ENCODE measurements at regions not wholly inside any gene's neighbourhood (a gene's known extent, or its start where the extent isn't known, plus 50 kb on each side); places are given as distances from the start of the nearest gene placed in this dataset.

GRCh38 chr2:187698374-187699110, 144.3 kb upstream of the TFPI start:
- H2AFZ ChIP-seq (ENCODE audit: low read length) = no peak overlapping the region
- CTCF ChIA-PET (ENCODE audit: partially characterized antibody) = no interaction called here

More at GRCh38 chr2:187698374-187699110, 144.3 kb upstream of the TFPI start:
- no peak overlapping the region for H3K18ac ChIP-seq (ENCODE audit: extremely low read depth, low read length)
- WGBS, 2 experiments (ENCODE audit: extremely low coverage in 1 of 2, insufficient coverage in 1 of 2, insufficient read length in 1 of 2, insufficient replicate concordance in 2 of 2, low coverage in 1 of 2, low lambda C conversion rate in 2 of 2, missing lambda C conversion rate in 1 of 2) = 100% methylated on average over 2 of the region's 2 CpGs; no CpG with 5 or more reads in 1 of the 2 experiments
- FAIRE-seq (no peak), DNase-seq (ENCODE audit: low read depth in 1 of 2, low spot score in 2 of 2) (no peak)
- no peak overlapping the region for H2BK12ac ChIP-seq (ENCODE audit: low read depth, low read length)
- H3K79me2 ChIP-seq (ENCODE audit: control insufficient read depth in 1 of 2, insufficient read depth in 2 of 2, low read length in 2 of 2) = no peaks in the 10 kb centered on the region
- H2BK120ac ChIP-seq (replicated peaks; ENCODE audit: low read depth, low read length) = no peak overlapping the region
- TF ChIP-seq E2F6 (IDR thresholded peaks at IDR 0.05) (no peak), BACH1 (IDR thresholded peaks at IDR 0.05; ENCODE audit: low read length) (no peak), MAFK (IDR thresholded peaks at IDR 0.05; ENCODE audit: low read depth, low read length) (no peak), RBBP5 (IDR thresholded peaks at IDR 0.05; ENCODE audit: borderline replicate concordance, low read depth, low read length) (no peak), KDM1A (IDR thresholded peaks at IDR 0.05; ENCODE audit: borderline replicate concordance, low read length) (no peak), NRF1 (IDR thresholded peaks at IDR 0.05; ENCODE audit: low read depth, low read length) (no peak), MAX (IDR thresholded peaks at IDR 0.05) (no peak), JUN (IDR thresholded peaks at IDR 0.05; ENCODE audit: low read depth, low read length) (no peak), POLR2AphosphoS5 (IDR thresholded peaks at IDR 0.05; ENCODE audit: low read depth, low read length) (no peak), FOSL1 (IDR thresholded peaks at IDR 0.05; ENCODE audit: insufficient read depth, low read depth, low read length) (no peak)
- H2BK20ac ChIP-seq (ENCODE audit: low read length) = no peak overlapping the region
- H3K9me3 ChIP-seq (ENCODE audit: insufficient read depth in 2 of 2, low read depth in 1 of 2, low read length in 1 of 2) = no peaks in the 10 kb centered on the region
- H3K4me3 ChIP-seq (ENCODE audit: extremely low read depth in 1 of 4, insufficient read depth in 2 of 4, low read depth in 3 of 4, low read length in 4 of 4) = no peak overlapping the region
- no peak overlapping the region for H3K4ac ChIP-seq (replicated peaks; ENCODE audit: insufficient read length, low read depth, low read length)
- no peak overlapping the region for H2AK5ac ChIP-seq (ENCODE audit: low read depth, low read length)
- H3K79me1 ChIP-seq (ENCODE audit: low read depth, low read length) = no peaks in the 10 kb centered on the region
- H2BK5ac ChIP-seq (ENCODE audit: low read depth, low read length) = no peak overlapping the region
- H3K14ac ChIP-seq (ENCODE audit: insufficient read length) = no peak overlapping the region
- H3K27me3 ChIP-seq (replicated peaks in 1 of 4; ENCODE audit: control insufficient read depth in 3 of 4, extremely low read depth in 1 of 4, insufficient read depth in 3 of 4, low read length in 3 of 4) = no peaks in the 10 kb centered on the region
- no peak overlapping the region for H4K8ac ChIP-seq (ENCODE audit: extremely low read depth, insufficient read depth, low read length)
- H4K20me1 ChIP-seq (replicated peaks in 1 of 2; ENCODE audit: control insufficient read depth in 1 of 2, insufficient read depth in 2 of 2, low read length in 2 of 2) = no peaks in the 10 kb centered on the region
- no peaks in the 10 kb centered on the region for H3K23me2 ChIP-seq (ENCODE audit: low read depth, low read length)
- peaks cover 0 to 22% (median 3%) of the 10 kb centered on the region in 4 experiments; a peak in 3 of 7 replicates for H3K4me1 ChIP-seq (replicated peaks in 1 of 4; ENCODE audit: control insufficient read depth in 3 of 4, insufficient read depth in 4 of 4, low read length in 3 of 4)
- H2BK15ac ChIP-seq (ENCODE audit: low read length) = no peak overlapping the region
- POLR2A ChIA-PET (ENCODE audit: partially characterized antibody) = no interaction called here
- H4K91ac ChIP-seq (replicated peaks; ENCODE audit: insufficient read length, low read length) = no peak overlapping the region
- no peak overlapping the region for H3K27ac ChIP-seq (ENCODE audit: low read depth, low read length)
- H3K56ac ChIP-seq (replicated peaks; ENCODE audit: insufficient read length, low read depth, low read length) = no peak overlapping the region
- no peak overlapping the region for H3K4me2 ChIP-seq (ENCODE audit: insufficient read depth in 1 of 2, low read depth in 2 of 2, low read length in 2 of 2)
- no peak overlapping the region for H3K9ac ChIP-seq (replicated peaks in 1 of 4; ENCODE audit: extremely low read depth in 1 of 4, low read depth in 3 of 4, low read length in 3 of 4)
- no peaks in the 10 kb centered on the region for H3K36me3 ChIP-seq (ENCODE audit: control insufficient read depth in 2 of 4, insufficient read depth in 4 of 4, low read length in 3 of 4)
- no peak overlapping the region for H3K23ac ChIP-seq (ENCODE audit: insufficient read length)
- H4K5ac ChIP-seq (ENCODE audit: insufficient read length, low read depth, low read length) = no peak overlapping the region

Data from H1 (cell line).